Fibroblast of skin of left biceps (primary cell): ENCODE measurements at regions not wholly inside any gene's neighbourhood (a gene's known extent, or its start where the extent isn't known, plus 50 kb on each side); places are given as distances from the start of the nearest gene placed in this dataset.
"Not testable (repeated sequence)": the region's sequence is repeated elsewhere in the genome, so short reads cannot be mapped to it uniquely, and the experiment has no call there.

Experiments used
- DNase-seq, 2 experiments: peaks; one replicate each; pipeline ENCODE4 v3.0.0-alpha.2; 2013; ENCODE audit warnings: low read depth in 2 of 2

DNA sequence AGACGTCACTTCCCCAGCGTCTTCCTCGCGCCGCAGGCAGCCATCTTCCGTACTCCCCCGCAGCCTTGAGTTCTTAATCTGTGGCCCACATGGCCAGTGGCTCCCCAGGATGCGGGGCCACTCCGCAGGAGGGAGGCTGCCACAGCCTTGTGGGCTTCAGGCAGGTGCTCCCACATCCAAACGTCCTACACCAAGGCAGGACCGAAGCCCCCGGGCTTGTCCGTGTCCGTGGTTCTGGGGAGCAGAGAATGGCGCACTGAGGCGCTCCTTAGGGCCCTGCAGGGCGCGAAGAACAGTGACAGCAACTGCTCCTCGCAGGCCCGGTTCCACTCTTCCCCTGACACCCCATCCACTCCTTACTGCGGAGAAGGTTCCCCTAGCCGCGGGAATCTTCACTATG is 755.8 kb downstream of the PRIM2 start:
- no peak for DNase-seq

DNA sequence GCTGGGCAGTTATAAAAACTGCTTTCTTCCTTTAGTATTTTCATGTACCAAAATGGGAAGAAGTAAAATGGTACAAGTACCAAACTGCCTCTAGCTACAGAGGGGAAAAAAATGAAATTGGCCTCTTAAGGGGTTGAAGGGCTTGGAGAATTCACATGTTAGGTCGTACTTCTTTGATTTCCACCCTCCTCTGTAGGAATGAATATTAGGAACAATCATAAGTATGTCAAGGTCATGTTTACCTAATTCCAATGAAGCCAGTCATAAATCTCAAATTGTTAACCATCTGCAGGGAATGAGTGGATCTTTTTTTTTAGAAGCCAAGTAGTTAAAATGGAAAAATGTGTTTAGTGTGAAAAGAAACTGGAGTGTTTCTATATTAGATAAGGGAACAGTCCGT is 772.6 kb downstream of the PRIM2 start:
- not testable (repeated sequence) for DNase-seq

DNA sequence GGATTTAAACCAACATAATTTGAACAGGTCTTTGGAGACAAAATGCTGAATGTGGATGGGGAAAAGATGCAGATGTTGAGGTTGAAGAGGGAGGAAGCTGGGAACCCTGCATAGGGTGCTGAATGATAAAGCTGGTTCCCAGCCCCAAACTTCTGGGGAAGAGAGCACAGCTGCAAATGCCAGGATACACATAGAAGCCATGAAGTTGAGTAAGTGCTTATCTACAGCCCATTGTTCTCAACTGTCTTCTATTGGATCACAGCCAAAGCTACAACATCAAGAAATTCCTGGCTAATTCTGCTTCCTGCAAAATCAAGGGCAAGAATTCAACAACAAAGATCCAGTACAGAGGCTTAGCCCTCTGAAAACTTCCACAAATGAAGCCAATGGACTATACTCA is 779.8 kb downstream of the PRIM2 start:
- not testable (repeated sequence) for DNase-seq

DNA sequence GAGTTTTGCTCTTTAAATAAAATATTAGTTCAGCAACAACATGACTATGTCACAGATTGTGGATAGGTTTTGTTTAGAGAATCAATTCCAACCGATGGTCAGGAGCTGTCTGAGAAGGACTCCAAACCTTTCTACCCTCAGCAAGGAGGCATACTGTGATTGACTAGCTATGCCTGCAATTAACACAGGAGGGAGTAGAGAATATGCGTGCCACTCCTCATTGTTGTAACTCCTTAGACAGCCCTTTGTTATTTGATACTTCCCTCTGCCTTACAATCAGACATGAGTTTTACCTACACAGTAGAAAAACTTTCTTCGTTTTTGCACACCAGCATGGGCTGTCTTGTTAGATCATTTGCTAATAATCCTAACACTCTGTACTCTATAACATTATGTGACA is 796.5 kb downstream of the PRIM2 start:
- no peak for DNase-seq

DNA sequence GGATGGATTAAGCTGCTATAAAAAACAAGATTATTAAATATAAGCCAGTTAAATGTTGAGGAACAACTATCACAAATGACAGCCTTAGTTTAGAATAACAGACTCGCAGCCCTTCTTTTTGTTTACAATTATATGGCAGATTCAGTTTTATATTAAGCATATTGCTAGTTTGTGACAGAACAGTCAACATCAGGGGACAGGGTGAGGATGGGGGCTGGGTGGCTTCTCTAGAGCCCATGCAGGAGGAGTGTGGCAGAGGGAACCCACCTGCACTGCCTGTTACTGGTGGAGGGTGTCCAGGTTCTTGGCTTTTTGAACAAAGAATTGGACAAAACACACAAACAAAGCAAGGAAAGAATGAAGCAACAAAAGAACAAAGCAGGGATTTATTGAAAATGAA is 799.7 kb downstream of the PRIM2 start:
- DNase-seq, result not testable (repeated sequence)

DNA sequence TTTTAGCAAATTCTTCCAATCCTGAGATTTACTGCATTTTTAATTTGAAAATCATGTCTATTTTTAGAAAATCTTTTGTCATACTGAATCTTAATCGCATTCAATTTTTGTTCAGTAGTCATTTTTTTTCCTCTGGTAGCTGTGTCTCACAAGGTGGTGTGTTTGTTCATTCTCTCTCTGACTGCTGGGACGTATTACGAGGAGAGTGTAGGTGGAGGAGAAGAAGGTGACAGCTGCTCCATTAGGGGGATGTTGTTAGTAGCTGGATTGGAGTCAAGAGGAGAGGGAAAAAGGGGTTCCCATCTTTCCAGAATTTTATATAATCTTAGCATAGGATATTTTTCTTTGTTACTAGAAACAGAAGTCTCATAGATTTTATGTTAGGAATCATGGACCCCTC is 804.2 kb downstream of the PRIM2 start:
- not testable (repeated sequence) for DNase-seq

DNA sequence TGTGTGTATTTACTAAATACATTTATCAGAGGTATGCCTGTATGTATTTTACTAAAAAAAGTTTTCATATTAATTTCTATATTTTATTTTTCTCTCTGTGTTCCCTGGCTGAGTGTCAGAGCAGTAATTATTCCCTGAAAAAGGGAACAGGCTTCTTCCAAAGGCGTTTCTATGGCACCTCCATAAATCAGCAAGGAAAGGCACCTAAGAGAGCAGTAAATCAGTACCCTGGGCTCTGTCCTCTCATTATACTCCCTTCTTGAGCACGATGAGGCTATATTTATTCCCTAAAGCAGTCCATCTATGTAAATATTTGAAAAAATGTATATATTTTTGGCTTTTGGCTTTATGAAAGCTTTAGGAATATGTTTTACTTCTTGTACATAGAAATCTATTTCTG is 806.3 kb downstream of the PRIM2 start:
- DNase-seq, result not testable (repeated sequence)

DNA sequence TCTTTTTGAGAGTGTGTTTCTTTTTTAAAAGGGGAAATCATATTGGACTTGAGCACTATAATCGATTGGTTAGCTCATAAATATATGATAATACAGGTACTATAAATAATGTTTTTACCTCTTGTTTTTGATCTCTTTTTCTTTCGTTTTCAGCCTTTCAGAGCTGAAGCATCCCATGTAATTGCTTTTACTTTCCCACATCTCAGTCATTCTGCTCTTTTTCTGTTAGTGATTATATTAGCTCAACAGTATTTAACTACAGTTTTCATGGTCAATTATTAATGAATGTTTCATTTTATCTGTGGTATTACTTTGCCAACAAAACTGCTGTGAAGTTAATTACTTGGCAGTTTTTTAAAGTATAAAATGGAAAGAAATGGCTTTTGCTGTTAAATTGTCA is 811.1 kb downstream of the PRIM2 start:
- not testable (repeated sequence) for DNase-seq

DNA sequence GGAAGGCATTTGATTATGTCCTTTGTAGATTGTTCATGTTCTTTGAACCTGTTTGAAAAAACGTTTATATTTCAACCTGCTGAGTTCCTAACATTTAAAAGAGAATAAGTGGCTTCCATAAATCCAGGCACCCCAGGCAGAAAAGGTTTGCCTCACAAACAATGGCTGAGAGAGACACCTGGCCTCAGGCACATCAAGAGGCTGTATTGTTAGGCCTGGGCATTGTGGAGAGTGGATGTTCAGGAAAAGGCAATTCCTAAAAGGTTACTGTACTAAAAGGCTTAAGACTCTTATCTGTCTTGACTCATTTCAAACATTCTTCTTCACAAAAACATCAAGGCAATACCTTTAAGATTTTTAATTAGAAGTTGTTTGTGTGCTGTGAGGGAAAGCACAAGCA is 811.7 kb downstream of the PRIM2 start:
- not testable (repeated sequence) for DNase-seq

DNA sequence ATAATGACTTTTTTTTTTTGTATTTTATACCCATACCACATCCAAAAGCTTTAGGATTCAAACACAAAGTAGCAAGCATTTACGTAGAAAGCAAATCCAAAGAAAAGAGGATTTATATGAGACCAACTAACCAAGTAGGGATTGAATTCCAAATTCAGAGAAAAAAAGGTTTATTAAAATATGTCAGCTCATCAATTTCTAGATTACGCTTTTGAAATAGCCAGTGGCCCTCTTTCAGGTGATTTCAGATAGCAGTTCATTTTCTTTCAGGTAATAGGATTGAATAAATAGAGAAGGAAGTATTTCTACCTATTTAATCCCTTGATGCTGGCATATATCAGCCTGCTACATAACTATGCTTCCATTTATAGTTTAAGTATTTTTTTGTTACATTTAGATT is 822.3 kb downstream of the PRIM2 start:
- not testable (repeated sequence) for DNase-seq

DNA sequence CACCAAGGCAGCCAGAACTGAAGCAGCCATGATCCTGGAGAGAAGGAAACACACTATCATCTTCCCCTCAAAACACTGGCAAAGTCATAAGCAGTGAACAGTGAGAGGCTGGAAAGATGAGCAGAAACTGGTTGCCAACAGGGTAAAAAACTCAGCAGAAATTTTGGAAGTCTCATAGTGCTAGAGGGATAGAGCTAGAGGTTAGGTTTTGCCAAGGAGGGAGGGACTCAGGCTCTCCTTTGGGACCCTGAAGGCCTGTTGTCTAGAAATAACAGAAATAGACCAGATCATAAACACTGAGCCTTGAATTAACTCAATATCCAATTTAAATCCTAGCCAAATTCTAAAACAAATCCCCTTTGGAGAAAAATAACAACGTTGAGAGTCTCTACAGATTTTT is 853.6 kb downstream of the PRIM2 start:
- not testable (repeated sequence) for DNase-seq

DNA sequence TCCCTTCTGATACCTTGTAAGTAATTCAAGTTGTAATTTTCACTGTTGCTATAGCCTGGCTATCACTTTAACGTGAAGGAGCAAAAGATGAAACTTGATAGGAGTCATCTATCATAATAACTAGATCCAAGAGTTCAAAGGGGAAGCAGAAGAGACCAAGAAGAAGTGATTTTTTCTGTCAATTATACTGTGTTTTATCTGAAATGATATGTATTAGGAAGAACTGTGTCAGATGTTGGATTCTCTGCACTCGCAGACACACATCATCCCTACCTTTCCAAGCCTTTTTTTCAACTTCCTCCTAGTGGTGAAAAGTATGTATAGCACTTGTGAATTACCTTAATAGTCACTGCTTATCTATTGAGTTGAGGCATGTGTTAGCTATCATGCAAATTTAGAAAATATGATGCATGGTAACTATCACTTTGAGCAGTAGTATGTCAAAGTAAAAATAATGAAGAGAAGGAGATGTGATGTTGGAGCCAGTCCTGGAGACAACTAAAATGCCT is 864.2 kb downstream of the PRIM2 start:
- DNase-seq, result not testable (repeated sequence)

DNA sequence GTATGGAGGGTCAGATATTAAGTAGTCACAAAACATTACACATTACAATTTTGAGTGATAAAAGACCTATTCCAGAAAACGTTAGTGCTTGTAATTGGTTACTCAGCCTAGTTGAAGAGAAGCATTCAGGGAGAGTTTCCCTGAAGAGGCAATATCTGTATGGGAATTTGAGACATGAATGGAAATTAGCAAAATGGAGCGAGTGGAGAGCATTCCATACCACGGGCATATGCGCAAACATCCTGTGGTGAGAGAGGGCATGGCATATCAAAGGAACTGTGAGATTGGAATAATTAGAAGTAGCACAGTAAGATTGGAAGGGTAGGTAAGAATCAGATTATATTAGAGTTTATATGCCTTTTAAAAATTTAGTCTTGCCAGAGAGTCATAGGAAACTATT is 867.9 kb downstream of the PRIM2 start:
- not testable (repeated sequence) for DNase-seq

DNA sequence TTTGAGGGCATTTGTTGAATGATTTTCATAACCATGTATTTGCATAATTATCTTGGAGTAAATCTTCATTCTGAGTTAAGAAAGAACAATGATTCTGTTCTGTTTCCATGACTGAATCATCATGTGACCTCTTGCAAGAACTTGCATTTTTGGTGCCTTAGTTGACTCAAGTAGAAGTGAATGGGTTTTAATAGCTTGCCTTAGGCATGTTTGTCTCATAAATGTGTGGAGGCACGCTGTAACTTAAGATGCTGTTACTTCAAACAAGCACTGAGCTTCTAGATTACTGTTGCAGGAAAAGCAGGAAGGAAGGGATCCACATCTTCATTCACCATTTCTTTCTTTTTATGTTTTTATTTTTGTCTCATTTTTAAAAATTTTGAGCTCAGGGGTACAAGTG is 875.8 kb downstream of the PRIM2 start:
- DNase-seq, result not testable (repeated sequence)

DNA sequence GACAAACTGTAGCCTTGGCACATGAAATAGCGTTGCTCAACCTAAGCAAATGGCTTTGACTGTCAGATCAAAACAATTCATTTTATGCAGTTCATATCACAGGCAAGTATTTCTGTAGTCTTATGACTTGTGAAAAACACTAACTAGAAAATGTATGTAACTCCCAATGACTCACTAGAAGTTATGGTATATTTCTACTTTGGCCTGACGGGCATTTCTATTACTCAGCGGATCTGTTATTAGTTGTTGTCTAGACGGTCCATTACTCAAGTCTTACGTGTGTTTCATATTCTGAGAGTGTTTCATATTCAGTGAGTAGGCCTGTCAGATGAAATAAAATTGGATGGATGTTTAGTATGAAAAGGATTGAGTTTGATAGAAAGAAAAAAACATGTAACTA is 880.9 kb downstream of the PRIM2 start:
- peak; percentile 0 for DNase-seq

DNA sequence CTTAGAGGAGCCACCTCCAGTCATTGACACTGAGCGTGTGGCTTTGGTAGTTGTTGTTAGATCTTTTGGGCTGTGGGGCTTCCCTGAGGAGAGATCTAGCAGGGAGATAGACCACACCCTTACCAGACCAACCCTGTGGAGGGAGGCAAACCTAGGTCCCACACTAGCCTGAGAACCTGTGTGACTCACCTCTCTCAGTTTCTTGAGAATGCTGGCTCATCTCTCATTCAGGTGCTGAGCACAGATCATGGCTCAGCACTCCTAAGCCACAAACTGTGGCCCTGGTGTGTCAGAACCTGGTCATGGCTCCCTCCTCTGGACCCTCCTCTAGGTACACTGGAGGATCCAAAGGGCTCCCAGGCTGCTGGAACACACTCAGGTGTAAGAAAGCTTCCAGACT is 919.7 kb downstream of the PRIM2 start:
- not testable (repeated sequence) for DNase-seq

DNA sequence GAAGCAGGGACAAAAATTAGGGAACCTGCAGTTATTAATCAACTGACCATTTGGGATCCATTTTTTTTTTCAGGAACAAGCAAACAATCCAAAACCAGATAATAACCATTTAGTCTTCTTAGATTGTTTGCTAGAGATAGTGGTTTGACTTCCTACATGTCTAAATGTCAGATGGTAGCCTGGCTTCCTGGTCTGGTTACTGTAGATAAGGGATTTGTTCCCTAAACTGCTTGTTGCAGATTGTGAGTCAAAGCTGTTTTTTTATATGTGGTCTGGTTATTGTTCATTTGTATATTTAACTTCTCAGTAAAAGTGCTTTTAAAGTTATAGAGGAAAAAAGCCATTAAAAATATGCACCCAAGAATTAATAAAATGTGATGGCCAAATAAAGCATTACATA is 921.0 kb downstream of the PRIM2 start:
- DNase-seq, result not testable (repeated sequence)

DNA sequence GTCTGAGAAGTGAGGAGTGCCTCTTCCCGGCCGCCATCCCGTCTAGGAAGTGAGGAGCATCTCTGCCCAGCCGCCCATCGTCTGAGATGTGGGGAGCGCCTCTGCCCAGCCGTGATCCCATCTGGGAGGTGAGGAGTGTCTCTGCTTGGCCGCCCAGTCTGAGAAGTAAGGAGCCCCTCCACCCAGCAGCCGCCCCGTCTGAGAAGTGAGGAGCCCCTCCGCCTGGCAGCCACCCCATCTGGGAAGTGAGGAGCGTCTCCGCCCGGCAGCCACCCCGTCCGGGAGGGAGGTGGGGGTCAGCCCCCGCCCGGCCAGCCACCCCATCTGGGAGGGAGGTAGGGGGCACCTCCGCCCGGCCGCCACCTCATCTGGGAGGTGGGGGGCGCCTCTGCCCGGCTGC is 940.2 kb downstream of the PRIM2 start:
- DNase-seq, result not testable (repeated sequence)

DNA sequence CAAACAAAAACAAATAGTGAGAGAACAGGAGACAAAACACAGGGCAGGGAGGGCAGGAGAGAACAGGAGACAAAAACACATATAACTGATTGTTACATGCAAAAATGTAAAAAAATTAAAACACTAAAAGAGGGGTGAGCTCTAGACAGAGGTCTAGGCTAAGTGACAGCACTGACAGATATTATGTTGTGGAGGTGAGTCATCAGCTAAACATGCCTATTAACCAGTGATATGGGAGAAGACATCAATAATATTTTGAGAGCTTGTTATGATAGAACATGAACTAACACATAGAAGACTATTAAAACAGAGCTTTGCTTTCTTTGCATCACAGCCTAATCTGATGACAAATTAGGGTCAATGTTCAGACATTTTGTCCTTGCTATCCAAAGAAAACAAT is 972.7 kb downstream of the PRIM2 start:
- DNase-seq, result no peak

DNA sequence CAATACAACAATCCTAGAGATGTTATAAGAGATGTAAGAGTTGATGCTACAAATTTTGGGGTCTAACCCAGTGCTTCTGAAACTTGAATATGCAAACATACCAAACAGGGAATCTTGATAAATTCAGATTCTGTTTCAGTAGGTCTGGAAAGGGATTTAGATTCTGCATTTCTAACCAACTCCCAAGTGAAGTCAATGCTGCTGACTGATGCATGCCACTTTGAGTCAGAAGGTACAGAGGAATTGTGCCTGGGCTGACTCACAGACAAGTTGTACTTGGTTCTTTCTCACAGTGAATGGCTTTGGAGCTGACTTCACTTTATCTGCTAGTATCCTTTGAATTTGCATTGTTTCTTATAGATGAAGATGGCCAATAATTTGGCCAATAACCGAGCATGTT is 973.9 kb downstream of the PRIM2 start:
- not testable (repeated sequence) for DNase-seq

DNA sequence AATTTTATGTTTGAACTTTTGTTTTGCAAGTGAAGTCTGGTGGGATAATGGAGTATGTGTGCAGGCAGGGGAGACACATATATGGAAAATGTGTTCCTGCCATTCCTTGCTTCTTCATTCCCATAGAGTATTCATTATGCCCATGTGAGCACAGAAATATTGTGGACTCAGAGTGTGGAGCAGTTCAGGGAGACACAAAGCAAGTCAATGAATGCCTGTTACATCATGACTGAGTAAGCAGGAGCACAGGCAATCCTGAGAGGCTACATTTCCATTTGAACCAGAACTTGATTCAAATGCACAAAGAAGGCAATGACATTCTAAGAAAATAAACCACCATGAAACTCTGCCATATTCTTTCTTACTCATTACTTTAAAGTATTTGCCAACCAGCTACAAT is 990.5 kb downstream of the PRIM2 start:
- not testable (repeated sequence) for DNase-seq

DNA sequence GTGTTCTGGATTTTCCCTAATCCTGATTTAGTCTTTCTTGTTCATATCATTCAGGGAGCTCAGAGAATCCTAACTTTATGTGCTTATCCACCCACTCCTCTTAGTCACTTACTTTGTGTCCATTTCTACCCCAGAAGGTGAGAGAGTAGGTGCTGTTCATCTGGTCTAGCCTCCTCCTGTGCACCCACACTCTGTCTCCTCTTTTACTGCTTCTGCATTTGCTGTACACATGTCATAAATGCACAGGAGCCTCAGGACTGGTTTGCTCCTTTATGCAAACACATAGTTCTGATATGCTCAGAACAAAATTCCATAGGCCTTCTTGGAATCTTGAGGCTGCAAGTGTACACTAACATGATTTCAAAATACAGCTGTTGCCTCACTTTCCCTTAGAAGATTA is 1014.7 kb downstream of the PRIM2 start:
- DNase-seq, result not testable (repeated sequence)

DNA sequence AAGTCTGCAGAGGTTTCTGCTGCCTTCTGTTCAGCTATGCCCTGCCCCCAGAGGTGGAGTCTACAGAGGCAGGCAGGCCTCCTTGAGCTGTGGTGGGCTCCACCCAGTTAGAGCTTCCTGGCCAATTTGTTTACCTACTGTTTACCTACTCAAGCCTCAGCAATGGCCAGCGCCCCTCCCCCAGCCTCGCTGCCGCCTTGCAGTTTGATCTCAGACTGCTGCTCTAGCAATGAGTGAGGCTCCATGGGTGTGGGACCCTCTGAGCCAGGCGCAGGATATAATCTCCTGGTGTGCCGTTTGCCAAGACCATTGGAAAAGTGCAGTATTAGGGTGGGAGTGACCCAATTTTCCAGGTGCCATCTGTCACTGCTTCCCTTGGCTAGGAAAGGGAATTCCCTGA is 1024.9 kb downstream of the PRIM2 start:
- DNase-seq, result not testable (repeated sequence)

DNA sequence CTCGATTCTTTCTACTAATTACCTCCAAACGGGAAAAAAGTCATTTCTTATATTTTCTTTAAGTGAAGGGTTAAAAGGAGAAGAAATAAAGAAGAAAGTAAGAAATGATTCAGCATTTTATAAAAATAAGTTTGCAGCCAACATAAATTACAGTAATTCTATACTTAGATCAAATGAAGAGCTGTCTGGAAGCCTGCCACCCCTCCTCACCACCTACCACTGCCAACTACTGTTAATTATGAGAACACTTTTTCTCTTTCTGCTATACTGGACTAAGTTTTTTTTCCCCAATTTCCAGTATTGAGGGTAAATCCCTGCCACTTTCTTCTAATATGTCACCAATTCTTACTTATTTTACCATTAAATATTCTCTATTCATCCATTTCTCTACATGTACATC is 1030.1 kb downstream of the PRIM2 start:
- DNase-seq, result not testable (repeated sequence)
